Muscle layer of duodenum (tissue), 2 donors: ENCODE measurements at regions not wholly inside any gene's neighbourhood (a gene's known extent, or its start where the extent isn't known, plus 50 kb on each side); places are given as distances from the start of the nearest gene placed in this dataset.
"Not testable (repeated sequence)": the region's sequence is repeated elsewhere in the genome, so short reads cannot be mapped to it uniquely, and the experiment has no call there.

Source experiments
- H3K27ac ChIP-seq: one replicate; pipeline ENCODE4 v1.7.0; 2013; ENCODE audit warnings: mild to moderate bottlenecking, low read length
- H3K27me3 ChIP-seq: one replicate; pipeline ENCODE4 v1.7.0; 2013; ENCODE audit warnings: low read depth, mild to moderate bottlenecking, control low read depth, low read length
- H3K36me3 ChIP-seq, 2 donors: one replicate each; pipeline ENCODE4 v1.7.0; 2013; ENCODE audit warnings: low read length in 2 of 2, control low read depth in 1 of 2, mild to moderate bottlenecking in 1 of 2; ENCODE audit not compliant: insufficient read depth in 2 of 2, control insufficient read depth in 1 of 2
- H3K4me1 ChIP-seq, 2 donors: one replicate each; pipeline ENCODE4 v1.7.0; 2013; ENCODE audit warnings: low read length in 2 of 2, mild to moderate bottlenecking in 2 of 2, control low read depth in 1 of 2, moderate library complexity in 1 of 2; ENCODE audit not compliant: insufficient read depth in 2 of 2, control insufficient read depth in 1 of 2
- H3K4me3 ChIP-seq, 2 donors: one replicate each; pipeline ENCODE4 v1.7.0; 2013; ENCODE audit warnings: low read length in 2 of 2, low read depth in 1 of 2, mild to moderate bottlenecking in 1 of 2
- H3K9me3 ChIP-seq, 2 donors: one replicate each; pipeline ENCODE4 v1.7.0; 2013; ENCODE audit warnings: low read length in 2 of 2, control low read depth in 1 of 2, mild to moderate bottlenecking in 1 of 2; ENCODE audit not compliant: control insufficient read depth in 1 of 2
- donor health status: healthy.

DNA sequence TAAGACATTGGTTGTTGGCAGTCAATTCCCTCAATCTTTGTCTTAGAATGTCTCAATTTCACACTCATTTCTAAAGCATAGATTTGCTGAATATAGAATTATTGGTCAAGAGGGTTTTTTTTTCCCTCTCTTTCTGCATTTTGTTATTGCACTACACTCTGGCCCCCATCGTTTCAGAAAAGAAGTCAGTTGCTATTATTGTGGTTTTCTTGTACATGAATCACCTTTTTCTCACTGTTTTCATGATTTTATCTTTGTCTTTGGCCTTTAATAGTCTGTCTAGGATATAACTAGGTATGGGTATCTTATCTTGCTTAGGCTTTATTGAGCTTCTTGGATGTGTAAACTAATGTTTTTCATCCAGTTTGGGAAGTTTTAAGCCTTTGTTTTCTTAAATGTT, 194.3 kb upstream of the DAAM1 start:
- H3K27ac ChIP-seq, result no peak overlapping the region
- no peaks in the 10 kb centered on the region for H3K4me1 ChIP-seq
- H3K9me3 ChIP-seq, result peaks cover 0 to 3% of the 10 kb centered on the region in 2 donors
- H3K4me3 ChIP-seq, result no peak overlapping the region
- no peaks in the 10 kb centered on the region for H3K36me3 ChIP-seq
- H3K27me3 ChIP-seq, result no peaks in the 10 kb centered on the region

DNA sequence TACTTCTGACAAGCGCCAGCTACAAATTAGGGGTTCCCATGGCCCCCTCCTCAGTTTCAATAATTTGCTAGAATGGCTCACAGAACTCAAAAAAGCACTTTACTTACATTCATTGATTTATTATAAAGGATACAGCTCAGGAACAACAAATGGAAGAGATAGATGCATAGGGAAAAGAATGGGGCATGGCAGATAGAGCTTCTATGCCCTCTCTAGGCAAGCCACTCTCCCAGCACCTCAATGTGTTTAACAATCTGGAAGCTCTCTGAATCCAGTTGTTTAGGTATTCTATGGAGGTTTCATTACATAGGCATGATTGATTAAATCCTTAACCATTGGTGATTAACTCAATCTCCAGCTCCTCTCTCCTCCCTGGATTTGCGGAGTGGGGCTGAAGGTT, 184.5 kb upstream of the DAAM1 start:
- no peaks in the 10 kb centered on the region for H3K9me3 ChIP-seq
- H3K4me3 ChIP-seq, result no peak overlapping the region
- no peaks in the 10 kb centered on the region for H3K36me3 ChIP-seq
- no peak overlapping the region for H3K27ac ChIP-seq
- H3K4me1 ChIP-seq, result no peaks in the 10 kb centered on the region
- no peaks in the 10 kb centered on the region for H3K27me3 ChIP-seq

DNA sequence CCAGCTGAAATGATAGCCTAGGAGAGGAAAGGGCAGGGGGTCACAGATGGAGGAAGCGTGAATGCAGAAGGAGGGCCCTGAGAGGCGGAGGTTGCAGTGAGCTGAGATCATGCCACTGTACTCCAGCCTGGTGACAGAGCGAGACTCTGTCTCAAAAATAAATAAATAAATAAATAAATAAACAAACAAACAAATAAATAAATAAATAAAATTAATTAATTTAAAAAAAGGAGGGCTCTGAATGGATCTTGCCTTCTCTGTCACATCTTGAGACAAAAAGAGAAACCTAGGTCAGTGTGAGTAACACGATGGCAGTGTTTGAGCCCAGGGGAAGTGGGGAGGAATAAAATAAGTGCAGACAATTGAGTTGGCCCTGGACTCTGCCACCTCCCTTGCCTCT, 182.3 kb upstream of the DAAM1 start:
- H3K27me3 ChIP-seq, result not testable (repeated sequence)

DNA sequence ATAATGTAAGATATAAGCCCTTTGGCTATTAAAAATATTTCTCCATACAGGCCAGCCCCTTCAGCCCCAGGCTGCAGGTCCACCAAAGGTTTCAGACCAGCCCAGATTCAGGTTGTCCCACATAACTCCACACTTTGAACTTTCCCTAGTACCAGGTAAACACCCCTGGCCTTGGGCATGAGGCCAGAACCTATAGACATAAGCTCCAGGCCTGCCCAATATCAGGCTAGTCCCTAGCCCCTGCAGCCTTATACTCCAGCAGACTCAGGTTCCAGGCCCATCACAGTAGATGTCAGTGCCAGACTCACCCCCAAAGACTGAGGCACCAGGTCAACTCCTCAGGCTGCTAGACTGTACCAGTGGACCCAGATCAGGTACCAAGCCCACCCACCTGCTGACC, 178.5 kb upstream of the DAAM1 start:
- Histone ChIP-seq H3K9me3 (peaks cover 4 to 8% of the 10 kb centered on the region in 2 donors), H3K4me3 (no peak overlapping the region), H3K36me3 (no peaks in the 10 kb centered on the region), H3K27ac (no peak overlapping the region), H3K4me1 (no peaks in the 10 kb centered on the region), H3K27me3 (no peaks in the 10 kb centered on the region)

More for the DNA sequence above, 182.3 kb upstream of the DAAM1 start:
- H3K9me3 ChIP-seq, H3K4me3 ChIP-seq, H3K4me1 ChIP-seq, H3K27ac ChIP-seq, H3K36me3 ChIP-seq: not testable (repeated sequence)

DNA sequence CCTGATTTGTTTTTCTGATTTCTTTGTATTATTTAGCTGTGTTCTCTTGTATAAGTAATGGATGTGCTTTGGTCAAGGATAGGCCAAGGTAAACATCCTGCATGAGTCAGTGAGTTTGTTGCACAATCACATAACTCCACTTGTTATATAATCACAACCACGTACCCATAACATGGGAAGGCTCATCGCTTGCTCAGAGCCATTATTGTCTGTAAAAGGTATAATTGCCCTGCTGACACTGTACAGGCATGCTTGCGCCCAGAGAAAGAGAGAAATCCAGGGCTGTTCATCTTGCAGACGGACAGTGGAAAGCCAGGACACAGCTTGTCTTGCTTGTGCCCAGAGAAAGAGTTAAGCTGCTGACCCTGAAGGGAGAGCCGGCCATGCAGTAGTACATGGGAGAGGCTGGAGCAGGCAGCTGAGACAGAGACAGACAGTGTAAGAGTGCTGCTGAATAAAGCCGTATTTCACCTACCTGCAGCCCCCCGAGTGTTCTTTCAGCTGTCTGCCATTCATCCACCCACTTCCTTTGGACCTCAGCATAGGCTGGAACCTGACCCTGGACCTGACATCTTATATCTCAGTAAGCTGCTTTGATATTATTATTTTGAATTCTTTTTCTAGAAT, 174.7 kb upstream of the DAAM1 start:
- Histone ChIP-seq H3K27ac (no peak overlapping the region), H3K36me3 (no peaks in the 10 kb centered on the region), H3K4me1 (no peaks in the 10 kb centered on the region), H3K9me3 (peaks cover 4 to 8% of the 10 kb centered on the region in 2 donors), H3K4me3 (no peak overlapping the region), H3K27me3 (no peaks in the 10 kb centered on the region)

DNA sequence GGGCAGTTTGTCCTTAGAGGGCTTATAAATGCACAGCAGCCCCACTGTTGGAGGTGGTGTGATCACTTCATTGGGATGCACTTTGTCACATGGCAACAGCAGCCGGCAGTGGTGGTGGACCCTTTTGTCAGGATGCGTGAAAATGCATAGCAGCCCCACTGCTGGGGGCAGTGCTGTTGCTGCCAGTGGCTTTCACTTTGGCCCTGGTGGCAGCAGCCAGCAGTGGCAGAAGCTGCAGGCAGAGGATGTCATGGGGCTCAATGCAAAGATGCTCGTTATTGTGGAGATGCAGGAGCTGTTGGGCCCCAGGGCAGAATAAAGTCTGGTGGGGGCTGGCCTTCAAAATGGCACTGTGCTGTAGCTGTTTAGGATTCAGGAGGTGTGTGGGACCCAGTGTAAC, 173.0 kb upstream of the DAAM1 start:
- H3K27me3 ChIP-seq, result no peaks in the 10 kb centered on the region
- H3K27ac ChIP-seq, result no peak overlapping the region
- peaks cover 4 to 8% of the 10 kb centered on the region in 2 donors for H3K9me3 ChIP-seq
- no peak overlapping the region for H3K4me3 ChIP-seq
- H3K36me3 ChIP-seq, result no peaks in the 10 kb centered on the region
- no peaks in the 10 kb centered on the region for H3K4me1 ChIP-seq

DNA sequence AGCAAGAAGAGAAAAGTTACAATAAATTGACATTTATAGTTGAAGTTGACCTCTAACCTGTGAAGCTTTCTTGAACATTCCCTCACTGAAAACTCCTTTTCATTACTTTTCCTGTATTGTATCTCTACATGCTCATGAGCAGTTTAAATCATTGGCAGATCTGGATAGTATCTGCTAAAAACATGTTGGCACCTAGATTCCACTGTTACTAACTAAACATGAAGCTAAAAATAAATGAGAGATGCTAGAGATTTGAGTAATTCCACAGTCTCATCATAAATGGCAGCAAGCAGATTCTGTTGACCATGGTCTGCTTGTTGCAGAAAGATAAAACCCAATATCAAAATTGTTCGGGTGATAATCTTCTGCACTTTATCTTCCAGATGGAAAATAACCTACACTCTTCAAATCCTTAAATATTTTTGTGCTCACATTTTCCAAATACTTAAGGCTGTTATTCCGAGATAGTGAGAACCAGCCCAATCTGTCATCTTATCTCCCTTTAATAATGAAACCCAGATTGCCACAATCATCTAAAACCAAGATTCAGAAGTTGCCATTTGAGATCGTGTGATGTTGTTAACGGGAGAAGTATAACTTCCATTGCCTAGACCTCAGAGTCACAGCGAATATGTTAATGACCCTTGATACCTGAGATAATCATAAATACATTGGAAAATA, 171.0 kb upstream of the DAAM1 start:
- Histone ChIP-seq H3K27me3 (no peaks in the 10 kb centered on the region), H3K36me3 (no peaks in the 10 kb centered on the region), H3K4me1 (no peaks in the 10 kb centered on the region), H3K9me3 (peaks cover 4% of the 10 kb centered on the region in 2 donors), H3K27ac (no peak overlapping the region), H3K4me3 (no peak overlapping the region)

DNA sequence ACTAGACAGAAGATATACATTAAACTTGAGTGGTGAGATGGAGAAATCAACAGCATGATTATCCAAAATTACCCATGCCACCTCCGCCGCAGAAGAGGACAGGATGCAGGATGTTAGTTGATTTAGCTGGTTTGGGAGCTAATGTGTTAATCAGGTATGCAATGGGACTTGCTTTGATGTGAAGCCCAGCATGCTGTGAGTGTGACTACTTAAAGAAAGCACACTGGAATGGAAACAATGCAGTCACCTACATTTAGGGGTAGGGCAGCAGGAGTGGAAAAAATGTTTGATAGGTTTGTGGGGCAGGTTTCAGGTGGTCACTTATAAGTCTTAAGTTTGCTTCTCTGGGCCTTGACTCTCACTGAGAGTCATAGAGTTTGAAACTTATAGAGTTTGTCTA, 170.0 kb upstream of the DAAM1 start:
- Histone ChIP-seq H3K4me1 (no peaks in the 10 kb centered on the region), H3K27me3 (no peaks in the 10 kb centered on the region), H3K36me3 (no peaks in the 10 kb centered on the region), H3K27ac (no peak overlapping the region), H3K4me3 (no peak overlapping the region), H3K9me3 (peaks cover 0 to 3% of the 10 kb centered on the region in 2 donors)

DNA sequence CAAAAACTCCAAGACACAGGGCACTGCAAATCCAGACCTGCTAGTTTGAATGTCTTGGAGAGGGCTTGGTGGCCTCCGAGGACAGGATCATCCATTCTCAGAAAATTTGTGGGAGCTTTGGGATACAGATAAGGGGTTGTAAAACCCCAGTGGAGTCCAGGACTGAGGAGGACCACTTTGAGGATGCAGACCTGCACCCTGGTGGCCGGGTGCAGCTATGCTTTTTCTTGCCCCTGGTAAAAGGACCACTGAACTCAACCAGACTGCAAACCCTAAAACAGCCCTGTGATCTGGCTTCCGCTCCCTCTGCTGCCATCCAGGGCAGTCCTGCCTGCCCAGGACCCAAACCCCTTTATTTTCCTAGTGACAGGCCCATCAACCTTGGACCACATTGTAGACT, 169.5 kb upstream of the DAAM1 start:
- H3K36me3 ChIP-seq, result no peaks in the 10 kb centered on the region

DNA sequence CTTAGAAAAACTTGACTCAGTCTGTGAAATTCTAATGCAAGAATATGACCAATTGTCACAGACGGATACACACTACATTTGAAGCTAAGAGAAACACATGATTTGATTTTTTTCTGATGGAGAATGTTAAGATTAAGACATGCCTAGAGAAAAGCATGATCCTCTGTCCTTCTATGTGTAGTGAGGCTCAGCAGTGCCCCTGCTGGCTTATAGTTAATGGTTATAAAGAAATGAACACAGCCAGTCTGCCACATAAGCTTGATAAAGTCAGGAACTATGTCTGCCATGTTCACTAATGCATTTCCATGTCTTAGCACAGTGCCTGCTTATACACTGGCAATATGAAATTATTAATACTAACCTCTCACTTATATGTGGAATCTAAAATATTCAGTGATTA, 168.1 kb upstream of the DAAM1 start:
- H3K4me3 ChIP-seq, result no peak overlapping the region
- no peaks in the 10 kb centered on the region for H3K36me3 ChIP-seq
- no peaks in the 10 kb centered on the region for H3K9me3 ChIP-seq
- no peaks in the 10 kb centered on the region for H3K27me3 ChIP-seq
- H3K4me1 ChIP-seq, result no peaks in the 10 kb centered on the region
- no peak overlapping the region for H3K27ac ChIP-seq

More for the DNA sequence above, 169.5 kb upstream of the DAAM1 start:
- H3K9me3 ChIP-seq, result no peaks in the 10 kb centered on the region
- no peaks in the 10 kb centered on the region for H3K4me1 ChIP-seq
- no peak overlapping the region for H3K4me3 ChIP-seq
- no peak overlapping the region for H3K27ac ChIP-seq
- H3K27me3 ChIP-seq, result no peaks in the 10 kb centered on the region

DNA sequence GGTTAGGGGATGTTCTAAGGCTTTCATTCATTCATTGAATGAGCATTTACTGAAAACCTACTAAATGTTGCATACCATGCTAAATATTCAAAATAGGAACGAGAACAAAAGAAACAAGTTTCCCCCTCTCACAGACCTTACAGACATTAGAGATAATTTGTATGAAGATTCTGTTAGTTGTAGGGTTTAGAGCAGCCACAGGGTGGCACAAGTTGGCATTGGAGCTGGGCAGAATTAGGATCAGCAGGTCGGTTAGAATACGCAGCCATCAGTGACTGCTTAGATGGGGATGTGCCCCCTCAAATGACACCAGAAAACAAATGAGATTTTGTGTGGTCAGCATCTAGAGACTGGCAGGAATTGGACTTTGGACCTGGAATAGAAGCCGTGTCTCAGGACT, 166.3 kb upstream of the DAAM1 start:
- Histone ChIP-seq H3K36me3 (no peaks in the 10 kb centered on the region), H3K4me3 (no peak overlapping the region), H3K27ac (no peak overlapping the region), H3K27me3 (no peaks in the 10 kb centered on the region), H3K9me3 (no peaks in the 10 kb centered on the region), H3K4me1 (no peaks in the 10 kb centered on the region)

DNA sequence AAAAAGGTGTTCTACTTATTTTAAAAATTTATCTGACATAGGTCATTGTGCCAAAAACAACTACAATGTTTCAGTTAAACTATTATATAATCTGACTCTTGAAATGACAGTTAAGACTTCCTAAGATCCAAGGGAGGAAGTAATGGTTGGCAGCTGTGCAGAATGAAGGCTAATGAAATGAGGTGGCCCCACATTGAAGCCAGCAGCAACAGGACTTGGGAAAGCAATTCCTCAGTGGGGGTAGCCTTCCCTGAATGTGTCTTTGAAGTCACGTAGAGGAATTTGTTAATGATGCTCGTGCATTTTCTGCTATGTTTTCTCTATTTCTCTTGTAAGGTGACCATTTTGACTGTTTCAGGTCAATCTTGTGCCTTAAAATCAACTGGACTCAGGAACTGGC, 162.4 kb upstream of the DAAM1 start:
- Histone ChIP-seq H3K27ac (no peak overlapping the region), H3K9me3 (no peaks in the 10 kb centered on the region), H3K4me3 (no peak overlapping the region), H3K27me3 (no peaks in the 10 kb centered on the region), H3K36me3 (no peaks in the 10 kb centered on the region), H3K4me1 (peaks cover 0 to 4% of the 10 kb centered on the region in 2 donors)
